Caco-2 (cell line): ENCODE measurements at regions not wholly inside any gene's neighbourhood (a gene's known extent, or its start where the extent isn't known, plus 50 kb on each side); places are given as distances from the start of the nearest gene placed in this dataset.

ENCODE experiments used
- BruUV-seq: library from RNA; stranded (reverse); fragments of 400-500 nt; replicated peaks from 2 replicates; lab custom pipeline; 2021; lab: Mats Ljungman, UMichigan
- CTCF ChIA-PET: fragments of 300-600 bp; sonication (Branson Sonifier 250); formaldehyde crosslinking; loops from one replicate; lab custom pipeline; 2022; ENCODE audit warnings: antibody characterized with exemption; lab: Charles Lee
- POLR2A ChIA-PET: fragments of 300-600 bp; sonication (Branson Sonifier 250); formaldehyde crosslinking; loops from one replicate; lab custom pipeline; 2022; ENCODE audit warnings: antibody characterized with exemption; lab: Charles Lee
- DNase-seq, 2 experiments: peaks; one replicate each; pipeline versions ENCODE4 v3.0.0 to v3.0.0-alpha.2; 2020 to 2022
- H3K27me3 ChIP-seq: replicated peaks from 2 replicates; pipeline ENCODE4 v1.6.0; 2011; ENCODE audit warnings: low read length; ENCODE audit not compliant: control insufficient read depth, insufficient read depth
- H3K36me3 ChIP-seq: 2 replicates; pipeline ENCODE4 v1.5.1; 2011; ENCODE audit warnings: low read length; ENCODE audit not compliant: control insufficient read depth, insufficient read depth
- H3K4me1 ChIP-seq: fragments of 250-450 bp; sonication (Bioruptor Pico); 2 replicates; pipeline ENCODE4 v1.5.1; 2020; ENCODE audit warnings: mild to moderate bottlenecking
- H3K4me3 ChIP-seq: 2 replicates; pipeline ENCODE4 v1.5.1; 2011; ENCODE audit warnings: low read depth, mild to moderate bottlenecking, control low read depth, low read length
- H3K9me3 ChIP-seq: fragments of 250-450 bp; sonication (Bioruptor Pico); 2 replicates; pipeline ENCODE4 v1.5.1; 2020; ENCODE audit warnings: mild to moderate bottlenecking, moderate library complexity
- H3K27ac Mint-ChIP-seq: one replicate; pipeline ENCODE4 v1.8.0; 2022; ENCODE audit warnings: mixed read lengths; ENCODE audit not compliant: unreplicated experiment
- H3K27me3 Mint-ChIP-seq: one replicate; pipeline ENCODE4 v1.8.0; 2022; ENCODE audit warnings: mixed read lengths; ENCODE audit not compliant: insufficient read depth, unreplicated experiment
- H3K36me3 Mint-ChIP-seq: one replicate; pipeline ENCODE4 v1.8.0; 2022; ENCODE audit warnings: mild to moderate bottlenecking, mixed read lengths; ENCODE audit not compliant: insufficient read depth, unreplicated experiment
- H3K4me1 Mint-ChIP-seq: one replicate; pipeline ENCODE4 v1.8.0; 2022; ENCODE audit warnings: low read depth, mixed read lengths; ENCODE audit not compliant: unreplicated experiment
- H3K4me3 Mint-ChIP-seq: one replicate; pipeline ENCODE4 v1.8.0; 2022; ENCODE audit warnings: mild to moderate bottlenecking, moderate library complexity, mixed read lengths; ENCODE audit not compliant: unreplicated experiment
- H3K9me3 Mint-ChIP-seq: one replicate; pipeline ENCODE4 v1.8.0; 2022; ENCODE audit warnings: mixed read lengths; ENCODE audit not compliant: unreplicated experiment
- intact Hi-C: fragments of 100-400 bp; cut with micrococcal nuclease; formaldehyde crosslinking; loops from one replicate; pipeline ENCODE4 v1.10.0; 2022; ENCODE audit not compliant: unreplicated experiment
- TF ChIP-seq, protein P1 (sequence below), 2 experiments: fragments of 200-600 bp in 1 of 2; IDR thresholded peaks; 1 replicate in 1 of 2; 2 replicates in 1 of 2; pipeline versions ENCODE4 v1.5.1 to v1.8.0; 2011 to 2022; ENCODE audit warnings: antibody characterized with exemption in 1 of 2, control low read depth in 1 of 2, inconsistent platforms in 1 of 2, low read depth in 1 of 2, low read length in 1 of 2, mild to moderate bottlenecking in 1 of 2, moderate library complexity in 1 of 2; ENCODE audit not compliant: insufficient read depth in 1 of 2, severe bottlenecking in 1 of 2, unreplicated experiment in 1 of 2

- no peaks in the 10 kb centered on the region for H3K27me3 ChIP-seq
- ChIA-PET POLR2A (no interaction called here), CTCF (interaction anchor here (1.0 kb wide), 1 partner anchor 86 kb away, joined by 4 read pairs; no protein-coding TSS in a partner anchor)
- H3K27me3 Mint-ChIP-seq, result no peaks in the 10 kb centered on the region
- H3K4me1 Mint-ChIP-seq, result peaks cover 13% of the 10 kb centered on the region
- no peak for DNase-seq
- H3K27ac Mint-ChIP-seq, result no peak overlapping the region
- H3K36me3 ChIP-seq, result no peaks in the 10 kb centered on the region
- H3K9me3 ChIP-seq, result no peaks in the 10 kb centered on the region
- no peaks in the 10 kb centered on the region for H3K36me3 Mint-ChIP-seq
- intact Hi-C loops, result no loop called here
- TF ChIP-seq, protein P1, sequence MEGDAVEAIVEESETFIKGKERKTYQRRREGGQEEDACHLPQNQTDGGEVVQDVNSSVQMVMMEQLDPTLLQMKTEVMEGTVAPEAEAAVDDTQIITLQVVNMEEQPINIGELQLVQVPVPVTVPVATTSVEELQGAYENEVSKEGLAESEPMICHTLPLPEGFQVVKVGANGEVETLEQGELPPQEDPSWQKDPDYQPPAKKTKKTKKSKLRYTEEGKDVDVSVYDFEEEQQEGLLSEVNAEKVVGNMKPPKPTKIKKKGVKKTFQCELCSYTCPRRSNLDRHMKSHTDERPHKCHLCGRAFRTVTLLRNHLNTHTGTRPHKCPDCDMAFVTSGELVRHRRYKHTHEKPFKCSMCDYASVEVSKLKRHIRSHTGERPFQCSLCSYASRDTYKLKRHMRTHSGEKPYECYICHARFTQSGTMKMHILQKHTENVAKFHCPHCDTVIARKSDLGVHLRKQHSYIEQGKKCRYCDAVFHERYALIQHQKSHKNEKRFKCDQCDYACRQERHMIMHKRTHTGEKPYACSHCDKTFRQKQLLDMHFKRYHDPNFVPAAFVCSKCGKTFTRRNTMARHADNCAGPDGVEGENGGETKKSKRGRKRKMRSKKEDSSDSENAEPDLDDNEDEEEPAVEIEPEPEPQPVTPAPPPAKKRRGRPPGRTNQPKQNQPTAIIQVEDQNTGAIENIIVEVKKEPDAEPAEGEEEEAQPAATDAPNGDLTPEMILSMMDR (IDR thresholded peaks at IDR 0.05; ENCODE audit: insufficient read depth in 1 of 2, low read depth in 1 of 2, low read length in 1 of 2, severe bottlenecking in 1 of 2, unreplicated experiment in 1 of 2), result no peak
- no peak overlapping the region for H3K4me3 Mint-ChIP-seq
- no peaks in the 10 kb centered on the region for H3K9me3 Mint-ChIP-seq
- H3K4me3 ChIP-seq, result no peak overlapping the region
- BruUV-seq, result no TSS peak
- peaks cover 15% of the 10 kb centered on the region for H3K4me1 ChIP-seq
These were observed 54.8 kb upstream of the GATA5 start for GRCh38 chr20:62530643-62531032.

DNA sequence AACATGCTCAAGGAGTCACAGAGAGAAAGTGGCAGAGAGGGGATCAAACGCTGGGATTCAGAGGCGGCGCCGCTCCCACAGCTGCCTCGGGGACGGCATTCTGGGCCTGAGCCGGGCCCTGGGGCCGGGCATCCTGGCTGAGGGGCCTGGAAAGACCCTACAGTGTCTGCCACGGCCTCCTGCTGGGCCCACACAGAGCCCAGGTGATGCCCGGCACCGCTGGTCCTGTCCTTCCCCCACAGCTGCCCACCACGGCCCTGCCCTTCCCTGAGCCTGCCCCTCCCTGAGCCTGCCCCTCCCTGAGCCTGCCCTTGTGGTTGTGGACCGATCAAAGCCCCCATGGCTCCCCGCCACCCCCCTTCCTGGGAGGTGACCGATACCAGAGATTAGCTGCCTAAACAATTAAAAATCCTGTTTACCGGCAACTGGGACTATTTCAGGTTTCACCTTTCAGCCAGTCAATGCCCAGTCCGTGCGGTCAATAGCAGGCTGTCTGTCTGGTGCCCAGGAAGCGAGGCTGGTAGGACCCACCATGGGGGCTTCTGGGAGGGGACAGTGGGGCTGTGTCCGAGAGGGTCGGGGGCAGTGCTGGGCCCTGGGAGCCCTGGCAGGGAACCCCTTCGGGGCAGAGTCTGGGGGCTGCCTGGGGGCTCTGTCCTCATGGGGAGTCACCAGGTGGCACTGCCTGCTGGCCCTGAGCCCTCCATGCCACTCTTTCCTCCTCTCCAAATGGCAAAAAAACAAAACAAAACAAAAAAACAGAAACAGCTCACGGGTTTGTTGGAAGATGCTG is 55.4 kb upstream of the GATA5 start:
- no peaks in the 10 kb centered on the region for H3K27me3 Mint-ChIP-seq
- no TSS peak for BruUV-seq
- no peaks in the 10 kb centered on the region for H3K9me3 Mint-ChIP-seq
- Histone ChIP-seq H3K36me3 (no peaks in the 10 kb centered on the region), H3K4me1 (peaks cover 15% of the 10 kb centered on the region), H3K4me3 (no peak overlapping the region), H3K27me3 (no peaks in the 10 kb centered on the region), H3K9me3 (no peaks in the 10 kb centered on the region)
- DNase-seq, result no peak
- intact Hi-C loops, result no loop called here
- TF ChIP-seq, protein P1 (IDR thresholded peaks at IDR 0.05; ENCODE audit: insufficient read depth in 1 of 2, low read depth in 1 of 2, low read length in 1 of 2, severe bottlenecking in 1 of 2, unreplicated experiment in 1 of 2), result no peak
- CTCF ChIA-PET, result interaction anchor here (0.6 to 1.0 kb wide), 2 partner anchors 86 to 357 kb away, joined by 3 to 4 read pairs; no protein-coding TSS in a partner anchor
- peaks cover 13% of the 10 kb centered on the region for H3K4me1 Mint-ChIP-seq
- POLR2A ChIA-PET, result interaction anchor here (0.5 kb wide), 1 partner anchor 263 kb away, joined by 3 read pairs; no protein-coding TSS in a partner anchor
- H3K27ac Mint-ChIP-seq, result no peak overlapping the region
- no peak overlapping the region for H3K4me3 Mint-ChIP-seq
- H3K36me3 Mint-ChIP-seq, result no peaks in the 10 kb centered on the region

GRCh38 chr20:62532921-62533320 is 57.1 kb upstream of the GATA5 start:
- no peaks in the 10 kb centered on the region for H3K36me3 Mint-ChIP-seq
- TF ChIP-seq, protein P1 (IDR thresholded peaks at IDR 0.05; ENCODE audit: insufficient read depth in 1 of 2, low read depth in 1 of 2, low read length in 1 of 2, severe bottlenecking in 1 of 2, unreplicated experiment in 1 of 2), result no peak
- H3K4me3 ChIP-seq, result no peak overlapping the region
- no peaks in the 10 kb centered on the region for H3K9me3 ChIP-seq
- peaks cover 13% of the 10 kb centered on the region for H3K4me1 Mint-ChIP-seq
- DNase-seq, result no peak
- no peaks in the 10 kb centered on the region for H3K36me3 ChIP-seq
- no peak overlapping the region for H3K27ac Mint-ChIP-seq
- no peak overlapping the region for H3K4me3 Mint-ChIP-seq
- intact Hi-C loops, result no loop called here
- H3K27me3 ChIP-seq, result no peaks in the 10 kb centered on the region
- H3K9me3 Mint-ChIP-seq, result no peaks in the 10 kb centered on the region
- POLR2A ChIA-PET, result no interaction called here
- H3K4me1 ChIP-seq, result peaks cover 19% of the 10 kb centered on the region
- CTCF ChIA-PET, result no interaction called here
- H3K27me3 Mint-ChIP-seq, result no peaks in the 10 kb centered on the region
- BruUV-seq, result no TSS peak
